Retina (tissue), 1 donor: ENCODE measurements at regions not wholly inside any gene's neighbourhood (a gene's known extent, or its start where the extent isn't known, plus 50 kb on each side); places are given as distances from the start of the nearest gene placed in this dataset.

Experiments used
- DNase-seq: peaks from one replicate; pipeline ENCODE4 v3.0.0-alpha.2; 2016

DNA sequence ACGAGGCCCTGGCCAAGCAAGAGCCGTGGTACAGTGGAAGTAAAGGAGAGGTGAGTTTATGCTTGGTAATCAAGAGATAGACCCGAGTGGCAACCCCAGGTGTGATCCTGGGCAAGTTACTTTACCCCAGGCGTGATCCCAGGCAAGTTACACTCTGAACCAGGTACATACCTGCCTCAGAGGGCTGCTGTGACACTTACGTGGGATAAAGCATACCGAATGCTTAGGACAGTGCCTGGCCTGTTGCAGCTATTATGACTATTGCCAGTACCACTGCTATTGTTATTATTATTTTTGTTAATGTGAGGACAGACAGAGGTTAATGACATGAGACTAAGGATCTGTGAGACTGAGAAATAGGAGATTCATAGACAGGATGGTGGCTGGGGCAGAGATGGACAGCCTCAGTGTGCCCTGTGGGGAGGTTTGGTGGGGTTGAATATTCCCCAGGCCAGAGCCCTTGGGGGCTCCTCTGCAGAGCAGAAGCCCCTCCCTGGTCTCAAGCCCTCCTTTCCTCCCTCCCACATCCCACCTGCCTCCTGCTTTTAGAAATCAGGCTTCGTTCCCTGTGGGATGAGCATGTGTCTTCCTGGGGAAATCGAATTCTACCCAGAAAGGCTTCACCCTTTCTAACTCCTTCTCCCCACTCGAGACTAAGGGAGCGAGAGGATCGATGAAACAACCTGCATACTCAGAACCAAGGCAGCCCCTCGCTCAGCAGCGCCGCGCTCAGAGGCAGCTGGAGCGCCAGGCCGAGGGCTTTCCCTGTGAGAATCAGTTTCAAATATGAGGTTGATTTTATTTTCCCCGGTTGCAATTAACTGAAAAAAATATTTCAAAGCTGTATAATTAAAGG, 62.0 kb upstream of the SIX3 start:
- DNase-seq = no peak

DNA sequence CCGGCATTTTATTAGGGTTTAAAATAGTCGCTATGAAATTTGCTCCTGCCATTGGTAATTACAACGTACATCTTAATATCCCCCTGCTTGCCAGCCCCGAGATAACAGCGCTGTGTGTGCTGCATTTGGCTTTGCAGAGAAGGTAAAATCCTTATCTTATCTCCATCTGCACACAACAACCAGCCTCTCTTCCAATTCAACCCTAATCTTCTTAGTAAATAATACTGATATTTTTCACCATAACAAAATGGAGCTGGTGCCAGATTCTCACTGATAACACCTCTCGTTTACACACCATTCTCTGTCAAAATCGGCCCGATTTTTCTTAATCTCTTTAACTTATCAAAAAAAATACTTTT, 61.4 kb upstream of the SIX3 start:
- DNase-seq = no peak

DNA sequence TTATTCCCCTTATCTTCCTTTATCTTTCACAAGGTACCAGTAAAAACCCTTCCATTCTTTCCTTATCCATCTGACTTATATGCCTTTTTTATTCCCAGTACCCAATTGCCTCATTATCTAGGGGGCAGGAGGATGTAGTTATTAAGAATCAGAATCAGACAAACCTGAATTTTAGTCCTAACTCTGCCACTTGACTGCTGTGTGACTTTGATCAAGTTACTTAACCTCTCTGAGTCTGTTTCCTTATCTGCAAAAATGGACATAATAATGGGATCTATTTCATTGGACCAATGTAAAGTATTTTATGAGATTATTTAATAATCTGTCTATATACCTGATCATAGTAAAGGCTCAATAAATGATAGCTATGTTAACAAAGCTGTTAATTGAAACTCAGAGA, 59.6 kb upstream of the SIX3 start:
- DNase-seq = no peak

GRCh38 chr2:44883356-44883755, 58.1 kb upstream of the SIX3 start:
- no peak for DNase-seq

GRCh38 chr2:44884231-44884630, 57.3 kb upstream of the SIX3 start:
- DNase-seq = no peak

DNA sequence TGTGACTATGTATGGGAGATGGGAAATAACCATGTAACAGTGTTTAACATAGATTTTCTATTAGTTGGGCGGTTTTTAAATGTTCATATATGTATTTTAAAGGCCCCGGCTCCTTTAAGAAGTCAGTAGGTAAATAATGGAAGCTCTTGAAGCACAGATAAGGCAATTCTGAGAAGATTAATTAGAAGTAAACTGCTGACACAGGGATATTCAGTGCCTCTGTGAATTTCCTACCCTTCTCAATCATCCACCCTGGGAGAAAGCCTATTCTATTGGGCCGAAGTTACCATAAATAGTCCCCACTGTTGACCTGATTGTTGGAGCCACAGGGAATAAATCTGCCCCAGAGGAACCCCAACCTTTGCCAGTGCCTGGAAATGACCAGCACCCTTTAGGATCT, 56.8 kb upstream of the SIX3 start:
- no peak for DNase-seq

DNA sequence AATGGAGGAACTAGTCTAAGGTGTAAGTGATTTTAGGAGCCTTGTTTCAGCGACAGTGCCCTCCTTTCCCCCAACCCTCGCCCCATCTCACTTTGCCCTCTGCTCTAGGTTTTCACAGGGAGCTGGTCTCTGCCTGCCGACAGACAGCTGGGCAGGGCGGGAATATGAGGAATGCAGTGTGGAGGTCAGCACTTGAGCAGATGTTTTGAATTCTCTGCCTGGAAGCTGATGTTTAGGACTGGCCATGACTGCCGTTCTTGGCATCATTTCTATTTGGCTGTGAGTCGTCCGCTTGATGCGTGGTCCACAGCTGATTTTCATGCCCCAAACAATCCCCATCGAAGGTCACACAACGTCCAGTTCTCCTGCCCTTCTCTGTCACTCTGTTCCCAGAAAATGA, 55.1 kb upstream of the SIX3 start:
- DNase-seq = no peak

- DNase-seq = no peak
These were observed 52.4 kb upstream of the SIX3 start for GRCh38 chr2:44889096-44889495.
